NB4 (cell line): ENCODE measurements at regions not wholly inside any gene's neighbourhood (a gene's known extent, or its start where the extent isn't known, plus 50 kb on each side); places are given as distances from the start of the nearest gene placed in this dataset.
A peak's percentile ranks its signal among the peaks of the same experiment; 100 is the strongest.

Experiments
- DNase-seq: peaks from one replicate; pipeline ENCODE4 v3.0.0; 2010; ENCODE audit warnings: low read depth
- H3K4me3 ChIP-seq: one replicate; pipeline ENCODE4 v1.5.1; 2011; ENCODE audit warnings: mild to moderate bottlenecking, low read depth, low read length, moderate library complexity
- CTCF ChIP-seq: IDR thresholded peaks from one replicate; pipeline ENCODE4 v1.5.1; 2012; ENCODE audit warnings: low read depth, low read length
- MAX ChIP-seq: IDR thresholded peaks from 2 replicates; pipeline ENCODE4 v1.6.1; 2011; ENCODE audit warnings: low read depth, low read length
- MYC ChIP-seq: IDR thresholded peaks from 2 replicates; pipeline ENCODE4 v1.6.1; 2011; ENCODE audit warnings: low read depth, low read length
- POLR2A ChIP-seq: IDR thresholded peaks from 2 replicates; pipeline ENCODE4 v1.6.1; 2011; ENCODE audit warnings: mild to moderate bottlenecking; ENCODE audit not compliant: insufficient read length; ENCODE audit errors: extremely low read depth

- peak; percentile 86 for DNase-seq
- H3K4me3 ChIP-seq, result no peak overlapping the region
- TF ChIP-seq MAX (no peak), POLR2A (no peak), MYC (no peak), CTCF (no peak)
Observed at GRCh38 chr2:226439337-226439736, 360.3 kb downstream of the IRS1 start.

GRCh38 chr2:226435146-226435545, 364.5 kb downstream of the IRS1 start:
- DNase-seq, result no peak
- no peak overlapping the region for H3K4me3 ChIP-seq
- TF ChIP-seq CTCF (no peak), POLR2A (no peak), MAX (no peak), MYC (no peak)

- DNase-seq, result no peak
- H3K4me3 ChIP-seq, result no peak overlapping the region
- TF ChIP-seq CTCF (no peak), MYC (no peak), POLR2A (no peak), MAX (no peak)
Observed at GRCh38 chr2:226434702-226435101, 364.9 kb downstream of the IRS1 start.

GRCh38 chr2:226431288-226431948, 368.2 kb downstream of the IRS1 start:
- no peak for DNase-seq
- H3K4me3 ChIP-seq, result no peak overlapping the region
- no peak for TF ChIP-seq POLR2A
- no peak for TF ChIP-seq CTCF
- TF ChIP-seq MYC, result no peak
- no peak for TF ChIP-seq MAX

- no peak for TF ChIP-seq POLR2A
- no peak for TF ChIP-seq MAX
- TF ChIP-seq MYC, result no peak
- no peak for TF ChIP-seq CTCF
- no peak overlapping the region for H3K4me3 ChIP-seq
- no peak for DNase-seq
Observed at GRCh38 chr2:226429476-226429875, 370.1 kb downstream of the IRS1 start.
